ENCODE measurements at regions not wholly inside any gene's neighbourhood (a gene's known extent, or its start where the extent isn't known, plus 50 kb on each side); places are given as distances from the start of the nearest gene placed in this dataset.
"Not testable (repeated sequence)": the region's sequence is repeated elsewhere in the genome, so short reads cannot be mapped to it uniquely, and the experiment has no call there.

DNA sequence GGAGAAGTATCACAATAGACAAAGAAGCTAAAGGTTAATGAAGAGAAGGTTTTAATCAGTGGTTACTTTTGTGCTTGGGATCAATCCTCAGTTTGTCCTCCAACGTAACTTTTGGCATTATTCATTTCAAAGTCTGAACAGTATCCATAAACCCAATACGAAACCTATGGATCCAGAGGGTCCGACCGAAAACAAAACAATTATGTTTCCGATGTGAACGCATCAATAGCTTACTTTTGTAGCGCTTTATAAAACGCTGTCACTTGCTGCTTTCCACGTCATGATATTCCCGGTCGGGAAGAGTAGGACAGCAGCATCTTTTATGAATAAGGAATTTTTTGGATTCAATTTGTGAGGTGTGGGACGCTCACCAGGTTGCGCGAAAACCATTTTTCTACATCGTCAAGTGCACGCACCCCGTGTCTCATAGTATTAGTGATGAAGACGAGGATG, 383.8 kb downstream of the ZFHX3 start:
- DNase-seq (no peak), ATAC-seq (peak; percentile 3)
- intact Hi-C loops (cut with DNase I, micrococcal nuclease): no loop called here

DNA sequence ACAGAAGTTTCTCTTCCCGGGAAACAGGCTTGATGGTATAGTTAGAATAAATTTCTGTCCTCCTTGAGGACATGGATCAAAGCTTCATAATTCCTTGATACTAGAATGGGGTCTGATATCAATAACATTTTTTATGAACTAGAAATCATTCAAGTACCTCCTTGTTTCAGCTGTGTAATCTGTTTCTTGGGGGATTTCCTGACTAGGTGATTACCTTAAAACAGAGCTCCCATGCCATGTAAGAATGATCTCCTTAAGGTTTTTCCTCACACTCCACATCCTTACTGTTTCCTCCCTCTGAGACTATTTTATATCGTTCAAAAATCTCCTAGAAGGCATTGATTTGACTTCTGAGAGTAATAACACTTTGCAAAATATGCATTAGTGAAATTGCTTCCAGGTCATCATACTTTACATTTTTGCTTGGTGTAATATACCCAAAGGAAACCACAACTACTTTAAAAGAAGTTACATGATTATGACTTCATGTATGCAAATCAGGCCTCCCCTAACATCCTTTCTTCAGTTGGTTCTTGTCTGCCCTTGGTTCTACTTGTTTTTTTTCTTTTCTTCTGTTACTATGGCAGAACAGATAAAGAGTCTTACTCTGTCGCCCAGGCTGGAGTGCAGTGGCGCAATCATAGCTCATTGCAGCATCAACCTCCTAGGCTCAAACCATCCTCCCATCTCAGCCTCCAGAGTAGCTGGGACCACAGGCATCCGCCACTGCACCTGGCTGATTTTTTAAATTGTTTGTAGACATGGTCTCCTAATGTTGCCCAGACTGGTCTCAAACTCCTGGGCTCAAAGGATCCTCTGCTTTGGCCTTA, 388.8 kb downstream of the ZFHX3 start:
- ATAC-seq: no peak
- intact Hi-C loops (cut with DNase I, micrococcal nuclease): no loop called here
- no peak for DNase-seq

GRCh38 chr16:72657791-72658190, 390.1 kb downstream of the ZFHX3 start:
- no peak for DNase-seq
- intact Hi-C loops (cut with DNase I, micrococcal nuclease): no loop called here

GRCh38 chr16:72657164-72657563, 390.8 kb downstream of the ZFHX3 start:
- no peak for DNase-seq
- intact Hi-C loops (cut with DNase I, micrococcal nuclease): no loop called here
- ATAC-seq: no peak

More at GRCh38 chr16:72657791-72658190, 390.1 kb downstream of the ZFHX3 start:
- ATAC-seq: no peak

DNA sequence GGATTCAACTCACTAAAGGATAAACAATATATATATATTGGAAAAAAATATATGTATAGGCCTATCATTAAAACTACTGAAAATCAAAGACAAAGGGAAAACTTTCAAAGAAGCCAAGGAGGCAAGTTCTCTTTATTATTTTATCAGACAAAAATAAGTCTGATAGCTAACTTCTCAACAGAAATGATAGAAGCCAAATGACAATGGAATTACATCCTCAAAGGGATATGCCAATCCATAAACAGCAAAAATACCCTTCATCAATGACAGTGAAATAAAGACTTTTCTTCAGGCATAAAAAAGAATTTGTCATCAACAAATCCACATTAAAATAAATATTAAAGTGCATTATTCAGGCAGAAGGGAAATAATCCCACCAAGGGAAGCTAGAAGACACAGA, 393.4 kb downstream of the ZFHX3 start:
- intact Hi-C loops (cut with DNase I, micrococcal nuclease): no loop called here
- ATAC-seq (no peak), DNase-seq (no peak)

DNA sequence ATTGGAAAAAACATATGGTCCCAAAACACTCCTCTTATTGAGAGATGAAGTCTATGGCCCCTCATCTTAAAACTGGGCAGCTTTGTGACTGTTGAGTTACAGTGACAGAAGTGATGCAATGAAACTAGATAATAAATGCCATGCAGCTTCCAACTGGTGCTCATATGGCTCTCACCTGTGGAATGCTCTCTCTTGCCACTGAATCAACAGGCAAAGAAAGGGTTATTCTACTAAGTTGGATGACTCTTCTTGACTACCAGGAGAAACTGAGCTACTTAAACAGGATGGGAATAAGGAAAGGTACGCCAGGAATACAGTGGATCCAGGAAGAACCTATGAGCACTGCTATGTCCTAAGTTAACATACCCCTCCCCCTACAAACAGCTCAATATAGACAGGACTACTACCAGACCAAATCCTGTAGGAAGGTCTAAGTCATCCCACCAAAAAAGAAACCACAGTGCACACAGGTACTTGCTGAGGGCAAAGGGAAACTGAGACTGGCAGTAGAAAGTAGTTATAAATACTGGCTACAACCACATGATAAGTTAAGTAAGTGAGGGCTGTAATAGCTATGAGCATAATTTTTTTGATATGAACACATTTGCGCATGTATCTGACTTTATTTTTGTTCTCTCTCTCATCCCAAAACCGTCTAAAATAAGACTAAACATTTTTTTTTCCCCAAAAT, 398.5 kb downstream of the ZFHX3 start:
- intact Hi-C loops (cut with DNase I, micrococcal nuclease): no loop called here
- DNase-seq (no peak), ATAC-seq (no peak)

GRCh38 chr16:72646615-72647014, 401.3 kb downstream of the ZFHX3 start:
- intact Hi-C loops (cut with DNase I, micrococcal nuclease): no loop called here
- ATAC-seq (no peak), DNase-seq (no peak)

GRCh38 chr16:72645538-72645937, 402.4 kb downstream of the ZFHX3 start:
- intact Hi-C loops (cut with DNase I, micrococcal nuclease): no loop called here
- ATAC-seq (no peak), DNase-seq (no peak)

GRCh38 chr16:72644911-72645310, 403.0 kb downstream of the ZFHX3 start:
- DNase-seq (no peak), ATAC-seq (no peak)
- intact Hi-C loops (cut with DNase I, micrococcal nuclease): no loop called here

DNA sequence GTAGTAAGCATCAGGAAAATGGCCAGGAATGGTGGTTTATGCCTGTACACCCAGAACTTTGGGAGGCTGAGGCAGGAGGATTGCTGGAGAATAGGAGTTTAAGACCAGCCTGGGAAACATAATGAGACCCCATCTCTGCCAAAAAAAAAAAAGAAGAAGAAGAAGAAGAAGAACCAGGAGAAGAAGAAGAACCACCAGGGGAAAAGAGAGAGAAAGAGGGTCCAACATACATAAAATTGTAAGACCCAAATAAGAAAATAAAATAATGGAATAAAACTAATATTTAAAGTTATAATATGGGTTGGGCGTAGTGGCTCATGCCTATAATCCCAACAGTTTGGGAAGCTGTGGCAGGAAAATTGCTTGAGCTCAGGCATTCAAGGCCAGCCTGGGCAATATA, 408.4 kb downstream of the ZFHX3 start:
- no peak for DNase-seq
- intact Hi-C loops (cut with DNase I, micrococcal nuclease): no loop called here
- no peak for ATAC-seq

DNA sequence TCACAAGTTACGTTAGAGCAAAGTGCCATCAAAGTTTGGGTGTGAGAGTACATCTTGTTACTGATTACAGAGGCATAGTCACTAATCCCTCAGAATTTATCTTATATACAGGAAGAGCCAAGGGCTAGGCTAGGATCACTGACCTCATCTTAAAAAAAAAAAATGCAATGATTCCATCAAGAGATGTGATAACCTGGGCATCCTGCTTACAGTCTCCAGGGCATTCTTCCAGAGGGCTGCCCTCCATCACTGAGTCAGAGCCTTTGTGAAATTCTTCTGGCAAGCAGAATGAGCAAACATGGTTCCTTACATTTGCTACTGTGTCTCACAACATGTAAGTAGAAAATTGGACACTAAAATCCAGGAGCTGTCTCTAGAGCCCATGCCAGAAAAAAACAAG, 410.6 kb downstream of the ZFHX3 start:
- intact Hi-C loops (cut with DNase I, micrococcal nuclease): no loop called here
- ATAC-seq: peak; percentile 31
- DNase-seq: no peak

DNA sequence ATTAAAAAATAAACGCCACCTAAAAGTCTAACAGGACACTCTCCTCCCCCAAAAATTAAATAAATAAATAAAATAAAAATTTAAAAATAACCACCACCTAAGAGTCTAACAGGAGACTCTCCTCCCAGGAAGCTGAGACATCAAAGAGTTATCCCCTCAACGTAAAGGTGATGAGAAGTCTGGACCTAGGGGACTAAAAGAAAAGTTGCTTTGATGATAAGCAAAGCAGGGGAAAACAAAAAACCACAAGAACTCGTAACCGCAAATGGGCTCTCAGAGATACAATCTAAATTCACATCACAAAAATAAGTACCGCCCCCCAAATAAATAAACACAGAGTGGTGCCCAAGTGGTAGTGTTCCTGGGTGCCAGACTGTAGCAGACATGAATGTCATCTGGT, 412.2 kb downstream of the ZFHX3 start:
- no peak for ATAC-seq
- DNase-seq: no peak
- intact Hi-C loops (cut with DNase I, micrococcal nuclease): no loop called here

DNA sequence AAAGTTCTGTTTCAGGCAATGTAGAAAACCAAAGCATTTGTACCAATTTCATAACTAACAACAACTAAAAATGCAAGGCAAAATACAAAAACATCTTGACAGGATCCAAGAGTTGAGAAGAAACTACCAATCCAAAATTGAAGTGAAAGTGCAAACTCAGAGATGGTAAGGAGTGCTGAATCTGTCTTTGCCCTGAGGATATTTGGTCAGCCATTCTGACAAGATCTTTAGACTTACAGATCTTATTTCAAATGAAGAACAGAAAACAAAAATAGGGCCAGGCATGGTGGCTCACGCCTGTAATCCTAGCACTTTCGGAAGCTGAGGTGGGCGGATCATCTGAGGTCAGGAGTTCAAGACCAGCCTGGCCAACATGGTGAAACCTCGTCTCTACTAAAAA, 412.8 kb downstream of the ZFHX3 start:
- ATAC-seq (no peak), DNase-seq (no peak)
- intact Hi-C loops (cut with DNase I, micrococcal nuclease): no loop called here

- intact Hi-C loops (cut with DNase I, micrococcal nuclease): not testable (repeated sequence)
- DNase-seq (peak in 1 of 2 donors; percentile 6), ATAC-seq (peak; percentile 56)
These were observed 420.6 kb downstream of the ZFHX3 start for GRCh38 chr16:72627182-72627896.

DNA sequence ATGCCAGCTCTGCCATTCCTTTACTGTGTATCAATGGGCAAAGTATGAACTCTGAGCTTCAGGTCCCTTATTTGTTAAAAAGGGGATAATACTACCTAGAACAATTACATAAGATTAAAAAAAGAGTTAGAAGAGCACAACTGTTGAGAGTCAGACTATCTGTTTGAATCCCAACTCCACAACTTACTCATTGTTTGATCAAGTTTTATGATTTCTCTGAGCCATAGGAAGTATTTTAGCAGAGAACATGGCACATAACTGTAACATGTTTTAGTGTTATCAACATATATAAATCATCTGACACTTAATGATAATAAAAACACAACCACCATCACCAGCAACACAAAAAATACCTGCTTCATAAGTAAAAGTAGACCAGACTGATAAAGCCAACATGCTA, 421.3 kb downstream of the ZFHX3 start:
- DNase-seq (no peak), ATAC-seq (peak; percentile 51)
- intact Hi-C loops (cut with DNase I, micrococcal nuclease): no loop called here

DNA sequence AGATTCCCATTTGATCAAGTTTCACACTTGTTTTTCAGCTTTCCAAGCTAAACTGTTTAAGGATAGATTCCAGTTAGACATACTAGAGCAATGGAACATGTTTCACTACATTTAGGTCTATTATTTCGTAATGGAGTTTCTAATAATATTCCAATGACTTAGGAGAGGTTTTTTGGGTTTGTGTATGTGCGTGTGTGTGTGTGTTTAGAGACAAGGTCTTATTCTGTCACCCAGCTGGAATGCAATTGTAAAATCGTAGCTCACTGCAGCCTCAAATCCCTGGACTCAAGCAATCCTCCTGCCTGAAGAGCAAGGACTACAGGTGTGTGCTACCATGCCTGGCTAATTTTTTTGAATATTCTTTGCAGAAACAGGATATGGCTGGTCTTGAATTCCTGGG, 426.3 kb downstream of the ZFHX3 start:
- intact Hi-C loops (cut with DNase I, micrococcal nuclease): no loop called here
- DNase-seq: no peak
- ATAC-seq: no peak

DNA sequence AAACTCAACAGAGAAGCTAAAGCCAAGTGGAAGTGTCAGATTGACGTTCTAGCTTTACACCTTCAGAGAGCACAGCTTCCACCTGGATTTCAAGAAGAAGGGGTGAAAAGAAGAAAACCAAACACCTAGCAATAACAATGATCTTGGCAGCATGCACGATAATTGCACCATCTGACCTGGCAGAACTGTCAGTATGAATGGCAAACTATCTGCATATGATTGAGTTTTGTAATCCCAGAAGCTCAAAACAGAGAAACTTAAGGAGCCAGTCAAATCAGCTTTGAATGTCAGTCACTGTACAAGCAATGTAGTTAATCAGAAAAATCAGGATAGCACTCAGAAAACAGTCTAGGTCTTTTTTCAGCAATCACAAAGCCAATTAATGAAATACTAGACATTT, 427.1 kb downstream of the ZFHX3 start:
- ATAC-seq: no peak
- no peak for DNase-seq
- intact Hi-C loops (cut with DNase I, micrococcal nuclease): no loop called here

- ATAC-seq: no peak
- intact Hi-C loops (cut with DNase I, micrococcal nuclease): no loop called here
These were observed 427.6 kb downstream of the ZFHX3 start for GRCh38 chr16:72620348-72620747.

DNA sequence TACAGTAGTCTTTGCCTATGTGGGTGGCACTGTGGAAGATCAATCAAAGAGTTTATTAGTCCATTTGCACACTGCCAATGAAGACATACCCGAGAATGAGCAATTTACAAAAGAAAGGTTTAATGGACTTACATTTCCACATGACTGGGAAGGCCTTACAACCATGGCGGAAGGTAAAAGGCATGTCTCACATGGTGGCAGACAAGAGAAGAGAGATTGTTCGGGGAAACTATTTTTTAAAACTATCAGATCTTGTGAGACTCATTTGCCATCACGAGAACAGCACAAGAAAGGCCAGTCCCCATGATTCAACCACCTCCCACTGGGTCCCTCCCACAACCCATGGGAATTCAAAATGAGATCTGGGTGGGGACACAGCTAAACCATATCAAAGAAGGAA, 432.1 kb downstream of the ZFHX3 start:
- no peak for DNase-seq
- intact Hi-C loops (cut with DNase I, micrococcal nuclease): no loop called here
- ATAC-seq: no peak

More at GRCh38 chr16:72620348-72620747, 427.6 kb downstream of the ZFHX3 start:
- no peak for DNase-seq

DNA sequence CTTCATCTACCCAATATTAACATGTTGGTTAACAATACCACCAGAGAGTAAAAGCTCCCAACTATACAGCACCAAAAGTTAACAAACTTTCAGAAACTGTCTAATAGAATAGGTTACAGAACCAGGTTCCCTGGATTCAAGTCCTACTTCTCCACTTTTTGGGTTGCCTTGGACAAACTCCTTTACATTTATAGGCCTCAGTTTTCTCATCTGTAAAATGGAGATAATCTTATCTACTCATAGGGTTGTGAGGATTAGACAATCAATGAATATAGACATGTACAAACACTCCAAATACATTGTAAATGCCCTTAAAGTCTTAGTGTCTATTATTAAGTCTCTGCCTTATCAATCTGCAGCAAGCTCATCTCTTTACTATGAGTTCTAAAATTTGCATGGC, 435.2 kb downstream of the ZFHX3 start:
- no peak for DNase-seq
- no peak for ATAC-seq
- intact Hi-C loops (cut with DNase I, micrococcal nuclease): no loop called here
